Muscle of leg (tissue), 3 donors: ENCODE measurements at regions not wholly inside any gene's neighbourhood (a gene's known extent, or its start where the extent isn't known, plus 50 kb on each side); places are given as distances from the start of the nearest gene placed in this dataset.
"Not testable (repeated sequence)": the region's sequence is repeated elsewhere in the genome, so short reads cannot be mapped to it uniquely, and the experiment has no call there.

Experiments
- DNase-seq: peaks from one replicate; pipeline ENCODE4 v3.0.0; 2013
- H3K27ac ChIP-seq: one replicate; pipeline ENCODE4 v1.5.1; 2013; ENCODE audit warnings: mild to moderate bottlenecking, low read length, control low read depth
- H3K27me3 ChIP-seq: one replicate; pipeline ENCODE4 v1.6.1; 2013; ENCODE audit warnings: low read length; ENCODE audit not compliant: control insufficient read depth, insufficient read depth
- H3K36me3 ChIP-seq: one replicate; pipeline ENCODE4 v1.6.1; 2013; ENCODE audit warnings: low read length; ENCODE audit not compliant: control insufficient read depth, insufficient read depth
- H3K4me1 ChIP-seq: one replicate; pipeline ENCODE4 v1.6.1; 2013; ENCODE audit warnings: low read length; ENCODE audit not compliant: control insufficient read depth, insufficient read depth
- H3K4me3 ChIP-seq: one replicate; pipeline ENCODE4 v1.5.1; 2013; ENCODE audit warnings: low read length, control low read depth
- H3K9me3 ChIP-seq: replicated peaks from 2 replicates; pipeline ENCODE4 v1.6.1; 2013; ENCODE audit warnings: low read depth, low read length; ENCODE audit not compliant: control insufficient read depth
- whole genome bisulfite sequencing: methylation state at CpG from one replicate; pipeline ENCODE4 v1.1.5; 2013; ENCODE audit warnings: missing lambda C conversion rate; ENCODE audit not compliant: insufficient coverage; 5-methylcytosine and 5-hydroxymethylcytosine counted together

DNA sequence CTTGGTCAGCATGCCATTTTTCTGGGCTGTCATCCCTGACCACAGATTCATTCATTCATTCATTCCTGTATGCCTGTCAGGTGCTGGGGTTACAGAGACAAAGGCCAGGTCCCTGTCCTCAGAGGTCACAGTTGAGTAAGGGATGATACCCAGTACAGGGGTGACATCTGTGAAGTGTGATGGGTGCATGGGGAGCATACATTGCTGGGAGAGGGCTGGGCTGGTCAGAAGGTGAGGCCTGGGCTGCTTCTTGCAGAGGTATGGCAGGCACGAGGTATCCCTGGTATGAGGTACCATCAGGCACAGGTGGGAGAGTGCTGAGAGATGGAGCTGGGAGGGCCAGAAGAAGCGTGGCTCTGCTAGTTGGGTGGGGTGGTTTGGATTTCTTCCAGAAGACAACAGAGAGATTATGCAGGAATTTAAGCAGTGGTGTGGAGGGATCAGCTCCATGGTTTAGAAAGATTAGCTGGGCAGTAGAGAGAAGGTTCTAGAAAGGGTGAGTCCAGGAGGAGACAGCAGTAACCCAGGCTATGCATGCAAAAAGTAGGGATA lies 181.9 kb upstream of the HAAO start:
- H3K27ac ChIP-seq: no peak overlapping the region
- no peaks in the 10 kb centered on the region for H3K27me3 ChIP-seq
- H3K36me3 ChIP-seq: no peaks in the 10 kb centered on the region
- 64% methylated on average over 2 of the region's 2 CpGs for WGBS
- peaks cover 3% of the 10 kb centered on the region for H3K9me3 ChIP-seq
- DNase-seq: no peak
- peaks cover 32% of the 10 kb centered on the region for H3K4me1 ChIP-seq
- H3K4me3 ChIP-seq: no peak overlapping the region

DNA sequence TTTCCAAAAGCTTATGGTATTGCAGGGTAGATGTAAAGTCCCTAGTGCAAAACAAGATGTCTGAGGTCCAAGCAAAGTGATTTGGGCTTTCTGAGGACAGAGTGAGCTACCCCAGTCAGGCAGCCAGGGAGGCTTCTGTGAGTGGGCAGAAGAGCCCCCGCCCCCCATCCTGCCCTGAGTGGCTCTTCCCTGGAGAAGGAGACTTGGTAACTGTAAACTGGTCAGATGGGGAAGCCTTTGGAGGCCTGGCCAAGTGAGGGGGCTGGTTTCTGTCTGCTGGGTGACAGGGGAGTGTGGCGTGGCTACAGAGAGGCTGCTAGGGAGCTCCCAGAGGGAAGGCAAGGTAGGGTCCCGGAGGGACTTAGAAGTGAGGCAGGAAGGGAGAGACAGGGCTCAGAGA lies 181.3 kb upstream of the HAAO start:
- no peaks in the 10 kb centered on the region for H3K27me3 ChIP-seq
- no peaks in the 10 kb centered on the region for H3K36me3 ChIP-seq
- H3K4me3 ChIP-seq: no peak overlapping the region
- no peak for DNase-seq
- H3K27ac ChIP-seq: no peak overlapping the region
- H3K4me1 ChIP-seq: peaks cover 36% of the 10 kb centered on the region
- peaks cover 3% of the 10 kb centered on the region for H3K9me3 ChIP-seq
- 72% methylated on average over 3 of the region's 3 CpGs for WGBS

DNA sequence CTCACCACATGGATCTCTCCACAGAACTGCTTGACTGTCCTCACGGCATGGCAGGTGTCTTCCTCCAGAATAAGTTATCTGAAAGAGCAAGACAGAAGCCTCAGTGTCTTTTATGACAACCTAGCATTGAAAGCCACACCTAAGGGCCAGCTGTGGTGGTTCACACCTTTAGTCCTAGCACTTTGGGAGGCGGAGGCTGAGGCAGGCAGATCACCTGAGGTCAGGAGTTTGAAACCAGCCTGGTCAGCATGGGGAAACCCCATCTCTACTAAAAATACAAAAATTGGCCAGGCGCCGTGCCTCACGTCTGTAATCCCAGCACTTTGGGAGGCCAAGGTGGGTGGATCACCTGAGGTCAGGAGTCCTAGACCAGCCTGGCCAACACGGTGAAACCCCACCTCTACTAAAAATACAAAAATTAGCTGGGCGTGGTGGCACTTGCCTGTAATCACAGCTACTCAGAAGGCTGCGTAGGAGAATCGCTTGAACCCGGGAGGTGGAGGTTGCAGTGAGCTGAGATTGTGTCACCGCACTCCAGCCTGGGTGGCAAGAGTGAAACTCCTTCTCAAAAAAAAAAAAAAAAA lies 180.6 kb upstream of the HAAO start:
- H3K36me3 ChIP-seq, H3K9me3 ChIP-seq, H3K27ac ChIP-seq, H3K4me3 ChIP-seq, H3K27me3 ChIP-seq, DNase-seq: not testable (repeated sequence)
- peaks cover 43% of the 10 kb centered on the region for H3K4me1 ChIP-seq
- 95% methylated on average over 2 of the region's 11 CpGs for WGBS

DNA sequence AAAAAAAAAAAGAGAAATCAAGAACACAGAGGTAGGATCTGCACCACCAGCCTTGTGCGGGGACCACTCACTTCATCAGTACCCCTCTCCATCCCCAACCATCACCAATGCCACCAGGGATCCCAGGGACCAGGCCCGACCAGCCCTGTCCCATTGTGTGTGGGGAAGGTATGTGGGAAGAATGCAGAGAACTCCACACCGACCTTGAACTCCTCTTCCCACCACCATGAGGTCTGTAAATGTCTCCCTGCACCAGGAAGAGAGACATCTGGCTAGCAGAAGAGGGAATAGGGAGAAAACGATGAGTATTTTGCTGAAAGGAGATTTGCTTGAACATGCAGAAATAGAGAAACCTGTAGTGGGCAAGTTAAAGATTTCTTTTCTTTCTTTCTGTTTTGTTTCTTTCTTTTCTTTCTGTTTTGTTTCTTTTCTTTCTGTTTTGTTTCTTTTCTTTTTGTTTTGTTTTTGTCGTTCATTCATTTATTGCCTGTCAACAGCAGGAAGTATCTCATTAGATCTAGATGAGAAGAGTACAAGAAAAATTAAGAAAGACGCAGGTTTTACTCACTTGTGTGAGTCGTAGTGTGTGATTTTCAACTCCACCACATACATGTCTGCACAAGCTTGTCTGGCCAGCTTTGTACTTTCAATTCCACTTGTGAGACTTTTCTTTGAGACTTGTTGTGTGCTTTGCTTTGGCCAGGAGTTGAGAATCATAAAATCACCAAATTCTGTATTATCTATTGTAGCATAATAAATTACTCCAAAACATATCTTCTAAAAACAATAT lies 179.8 kb upstream of the HAAO start:
- WGBS: no CpG with 5 or more reads among the region's 7 CpGs
- no peaks in the 10 kb centered on the region for H3K36me3 ChIP-seq
- H3K4me3 ChIP-seq: no peak overlapping the region
- no peaks in the 10 kb centered on the region for H3K27me3 ChIP-seq
- H3K4me1 ChIP-seq: peaks cover 52% of the 10 kb centered on the region
- no peak for DNase-seq
- peaks cover 3% of the 10 kb centered on the region for H3K9me3 ChIP-seq
- H3K27ac ChIP-seq: no peak overlapping the region

DNA sequence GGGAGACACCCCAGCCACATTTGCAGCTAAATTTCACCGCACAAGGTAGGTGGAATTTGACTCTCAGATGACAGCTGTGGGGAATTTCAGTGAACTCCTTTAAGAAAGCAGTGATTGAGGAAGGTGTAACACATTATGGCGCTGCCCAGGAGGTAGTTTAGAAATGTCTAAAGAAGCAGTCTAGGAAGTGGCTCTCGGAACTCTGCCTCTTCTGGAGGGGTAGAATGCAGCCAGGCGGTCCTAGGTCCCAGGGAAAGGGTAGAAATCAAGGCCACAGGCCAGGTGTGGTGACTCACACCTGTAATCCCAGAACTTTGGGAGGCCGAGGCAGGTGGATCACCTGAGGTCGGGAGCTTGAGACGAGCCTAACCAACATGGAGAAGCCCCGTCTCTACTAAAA lies 179.0 kb upstream of the HAAO start:
- Histone ChIP-seq H3K9me3 (peaks cover 3% of the 10 kb centered on the region), H3K4me3 (no peak overlapping the region), H3K27ac (no peak overlapping the region), H3K36me3 (no peaks in the 10 kb centered on the region), H3K4me1 (peaks cover 54% of the 10 kb centered on the region), H3K27me3 (no peaks in the 10 kb centered on the region)
- DNase-seq: no peak
- WGBS: 98% methylated on average over 5 of the region's 8 CpGs

DNA sequence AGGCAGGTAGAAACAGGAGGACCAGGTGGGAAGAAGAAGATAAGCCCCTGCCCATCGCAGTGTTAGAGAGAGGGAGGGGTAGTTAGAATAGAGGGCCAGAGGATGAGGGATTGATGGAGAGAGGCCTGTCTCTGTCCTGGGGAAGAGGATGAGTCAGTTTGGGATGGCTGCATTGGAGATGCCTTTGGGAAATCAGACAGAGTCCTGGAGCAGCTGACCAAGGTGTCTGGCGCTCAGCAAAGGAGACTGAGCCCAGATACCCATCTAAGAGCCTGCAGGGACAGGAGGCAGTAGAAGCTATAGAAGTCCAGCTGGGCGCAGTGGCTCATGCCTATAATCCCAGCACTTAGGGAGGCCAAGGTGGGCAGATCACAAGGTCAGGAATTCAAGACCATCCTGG lies 177.8 kb upstream of the HAAO start:
- no peak overlapping the region for H3K27ac ChIP-seq
- no peak overlapping the region for H3K4me3 ChIP-seq
- no peak for DNase-seq
- peaks cover 3% of the 10 kb centered on the region for H3K9me3 ChIP-seq
- WGBS: 87% methylated on average over 3 of the region's 3 CpGs
- no peaks in the 10 kb centered on the region for H3K27me3 ChIP-seq
- H3K36me3 ChIP-seq: no peaks in the 10 kb centered on the region
- H3K4me1 ChIP-seq: peaks cover 58% of the 10 kb centered on the region

DNA sequence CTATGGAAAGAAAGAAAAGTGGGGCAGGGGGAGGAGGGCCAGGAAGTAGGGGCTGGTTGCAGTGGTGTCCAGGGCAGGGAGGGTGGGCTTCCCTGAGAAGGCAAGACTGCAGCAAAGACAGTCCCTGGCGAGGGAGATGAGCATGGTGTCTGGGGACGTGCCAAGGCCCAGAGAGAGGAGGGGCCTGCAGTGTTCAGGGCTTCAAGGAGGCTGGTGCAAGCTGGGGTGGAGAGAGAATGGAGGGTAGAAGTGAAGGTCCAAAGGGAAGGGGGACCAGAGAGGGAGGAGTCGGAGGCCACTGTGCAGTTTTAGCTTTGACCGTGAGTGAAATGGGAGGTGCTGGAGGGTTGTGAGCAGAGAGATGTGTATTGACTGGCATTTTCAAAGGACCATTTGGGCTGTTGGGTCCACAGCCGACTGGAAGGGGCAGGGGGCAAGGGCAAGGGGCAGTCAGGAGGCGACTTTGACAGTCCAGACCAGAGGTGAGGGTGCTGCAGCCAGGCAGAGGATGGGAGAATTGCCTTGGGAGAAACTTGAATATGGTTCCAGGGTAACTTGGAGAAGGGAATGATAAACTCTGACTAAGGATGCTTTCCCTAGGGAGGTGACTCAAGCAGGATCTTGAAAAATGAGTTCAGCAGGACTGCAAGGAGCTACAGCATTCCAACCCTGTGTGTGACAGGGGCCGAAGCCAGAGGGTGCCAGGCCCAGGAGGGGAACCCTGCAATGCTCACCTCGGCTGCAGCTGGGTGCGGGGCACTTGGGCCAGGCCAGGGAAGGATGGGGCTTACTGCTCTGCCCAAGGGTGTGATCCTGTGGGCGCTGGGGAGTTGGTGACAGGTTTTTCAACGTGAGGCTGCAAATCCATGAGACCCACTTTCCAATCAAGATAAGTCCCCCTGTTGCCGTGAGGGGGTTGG lies 177.1 kb upstream of the HAAO start:
- peaks cover 58% of the 10 kb centered on the region for H3K4me1 ChIP-seq
- WGBS: 64% methylated on average over 9 of the region's 12 CpGs

DNA sequence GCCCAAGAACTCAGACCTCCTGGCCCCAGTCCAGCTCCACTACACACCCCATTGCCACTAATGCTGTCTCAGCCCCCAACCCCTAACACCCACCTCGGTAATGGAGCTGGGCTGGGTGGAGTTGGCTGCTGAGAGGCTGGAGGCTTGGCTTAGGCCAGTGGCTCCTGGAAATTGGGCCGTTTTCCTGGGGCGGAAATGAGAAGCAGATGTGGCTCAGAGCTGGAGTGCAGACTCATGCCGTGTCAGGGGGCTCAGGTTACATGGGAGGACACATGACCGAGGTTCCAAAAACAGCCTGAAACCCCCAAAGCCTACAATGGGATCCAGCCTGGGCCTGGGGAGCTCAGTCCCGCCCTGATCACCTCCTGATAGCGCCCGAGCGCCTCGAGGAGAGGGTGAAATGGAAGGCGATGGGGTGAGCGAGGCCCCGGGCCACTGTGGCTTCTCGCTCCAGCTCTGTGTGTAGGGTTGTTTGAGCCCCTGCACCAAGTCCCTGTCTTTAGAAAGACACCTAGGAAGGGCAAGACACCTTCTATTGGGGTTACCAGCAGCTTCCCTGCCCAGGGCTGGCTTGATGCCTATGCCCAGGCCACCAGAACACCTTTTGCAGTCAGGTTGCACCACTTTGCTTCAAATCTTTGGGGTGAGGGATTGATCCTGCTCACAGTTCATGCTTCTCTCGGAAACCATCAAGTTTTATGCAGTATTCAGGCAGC lies 175.7 kb upstream of the HAAO start:
- peaks cover 3% of the 10 kb centered on the region for H3K9me3 ChIP-seq
- DNase-seq: peak; percentile 99
- H3K27me3 ChIP-seq: no peaks in the 10 kb centered on the region
- H3K4me1 ChIP-seq: peaks cover 63% of the 10 kb centered on the region
- H3K36me3 ChIP-seq: no peaks in the 10 kb centered on the region
- 19% methylated on average over 13 of the region's 15 CpGs for WGBS
- peak overlapping the region; percentile 87 for H3K27ac ChIP-seq
- no peak overlapping the region for H3K4me3 ChIP-seq

More for the DNA sequence above, 177.1 kb upstream of the HAAO start:
- no peaks in the 10 kb centered on the region for H3K36me3 ChIP-seq
- H3K9me3 ChIP-seq: peaks cover 3% of the 10 kb centered on the region
- DNase-seq: peak; percentile 67
- peak overlapping the region; percentile 47 for H3K27ac ChIP-seq
- H3K4me3 ChIP-seq: no peak overlapping the region
- no peaks in the 10 kb centered on the region for H3K27me3 ChIP-seq

DNA sequence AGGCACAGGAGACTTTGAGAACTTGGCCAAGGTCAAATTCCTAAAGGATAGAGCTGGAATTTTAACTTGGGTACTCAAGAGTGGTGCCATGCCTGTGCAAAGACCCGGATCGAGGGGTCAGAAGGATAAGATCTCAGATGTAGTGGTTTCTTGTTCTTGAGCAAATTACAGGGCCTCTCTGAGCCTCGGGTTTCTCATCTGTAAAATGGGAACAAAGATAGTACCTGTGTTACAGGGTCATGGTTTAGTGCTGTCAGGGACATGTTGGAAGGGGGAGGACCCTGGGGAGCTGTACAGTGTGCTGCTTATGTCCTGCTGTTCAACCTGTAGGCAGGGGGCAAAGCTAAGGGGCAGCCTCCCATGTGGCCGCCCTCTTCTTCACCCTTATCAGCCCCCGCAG lies 173.5 kb upstream of the HAAO start:
- DNase-seq: no peak
- Histone ChIP-seq H3K36me3 (no peaks in the 10 kb centered on the region), H3K9me3 (no peaks in the 10 kb centered on the region), H3K27me3 (no peaks in the 10 kb centered on the region), H3K4me3 (no peak overlapping the region), H3K27ac (no peak overlapping the region), H3K4me1 (peaks cover 84% of the 10 kb centered on the region)
- WGBS: 89% methylated on average over 3 of the region's 5 CpGs
